ENCODE measurements at regions not wholly inside any gene's neighbourhood (a gene's known extent, or its start where the extent isn't known, plus 50 kb on each side); places are given as distances from the start of the nearest gene placed in this dataset. TPM values are rescaled to one million over a fixed set of nuclear protein-coding genes. Genes with fewer than 3 reads are reported as not detected.
"Not testable (repeated sequence)": the region's sequence is repeated elsewhere in the genome, so short reads cannot be mapped to it uniquely, and the experiment has no call there.

- H3K27ac ChIP-seq; H3K27me3 ChIP-seq (replicated peaks; ENCODE audit: insufficient read depth); DNase-seq (ENCODE audit: low spot score); H3K4me1 ChIP-seq (replicated peaks); H3K36me3 ChIP-seq; H3K4me3 ChIP-seq; intact Hi-C loops (cut with DNase I); H3K9me3 ChIP-seq: not testable (repeated sequence)
- WGBS = 88% methylated on average over 16 of the region's 16 CpGs
These were observed 57.3 kb upstream of the SPN start for GRCh38 chr16:29605593-29606205.

GRCh38 chr16:29606669-29607427 is 56.2 kb upstream of the SPN start:
- DNase-seq (ENCODE audit: low spot score); intact Hi-C loops (cut with DNase I); H3K27me3 ChIP-seq (replicated peaks; ENCODE audit: insufficient read depth); H3K36me3 ChIP-seq; H3K27ac ChIP-seq; H3K9me3 ChIP-seq; H3K4me3 ChIP-seq; H3K4me1 ChIP-seq (replicated peaks): not testable (repeated sequence)
- 70% methylated on average over 14 of the region's 26 CpGs for WGBS

DNA sequence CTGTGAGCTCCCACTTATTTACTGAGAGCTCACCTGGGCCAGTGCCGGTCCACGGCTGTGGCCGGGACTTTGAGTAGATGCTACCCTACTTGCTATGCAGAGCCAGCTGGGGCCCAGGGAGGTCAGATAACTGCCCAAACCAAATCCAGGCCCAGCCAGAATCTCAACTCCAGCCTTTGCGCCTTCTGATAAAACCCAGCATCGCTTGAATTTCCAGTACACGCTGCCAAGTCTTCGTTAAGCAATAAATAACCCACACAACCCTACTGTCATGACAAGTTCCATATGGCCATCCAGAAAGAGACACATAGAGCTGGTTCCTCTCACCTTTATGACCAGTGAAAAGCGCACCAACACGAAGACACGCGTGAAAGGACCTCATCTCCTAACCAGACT is 55.6 kb upstream of the SPN start:
- not testable (repeated sequence) for H3K27ac ChIP-seq
- peak; percentile 7 for TF ChIP-seq POLR2AphosphoS5 (IDR thresholded peaks at IDR 0.05)

GRCh38 chr16:29612381-29613306 is 50.4 kb upstream of the SPN start:
- DNase-seq (ENCODE audit: low spot score) = not testable (repeated sequence)

More for the DNA sequence above, 55.6 kb upstream of the SPN start:
- H3K27me3 ChIP-seq (replicated peaks; ENCODE audit: insufficient read depth); intact Hi-C loops (cut with DNase I); H3K4me3 ChIP-seq; H3K36me3 ChIP-seq; DNase-seq (ENCODE audit: low spot score); H3K4me1 ChIP-seq (replicated peaks); H3K9me3 ChIP-seq: not testable (repeated sequence)
- WGBS = 47% methylated on average over 11 of the region's 11 CpGs

More at GRCh38 chr16:29612381-29613306, 50.4 kb upstream of the SPN start:
- H3K36me3 ChIP-seq; H3K27ac ChIP-seq; H3K27me3 ChIP-seq (replicated peaks; ENCODE audit: insufficient read depth); H3K4me1 ChIP-seq (replicated peaks); H3K9me3 ChIP-seq; intact Hi-C loops (cut with DNase I): not testable (repeated sequence)
- peak overlapping the region; percentile 26 to 49 for H3K4me3 ChIP-seq
- WGBS = 2% methylated on average over 28 of the region's 48 CpGs

Small RNA genes lying in the stretch of these regions (microRNA-seq; reads per million reads assigned to microRNA genes)
- gene MIR3680-2 = not detected

Small RNA genes lying in the stretch of these regions (small RNA-seq; reads per million reads assigned to genes)
- gene MIR3680-2 = 0 reads per million in 2 donors
